ENCODE measurements at regions not wholly inside any gene's neighbourhood (a gene's known extent, or its start where the extent isn't known, plus 50 kb on each side); places are given as distances from the start of the nearest gene placed in this dataset.

DNA sequence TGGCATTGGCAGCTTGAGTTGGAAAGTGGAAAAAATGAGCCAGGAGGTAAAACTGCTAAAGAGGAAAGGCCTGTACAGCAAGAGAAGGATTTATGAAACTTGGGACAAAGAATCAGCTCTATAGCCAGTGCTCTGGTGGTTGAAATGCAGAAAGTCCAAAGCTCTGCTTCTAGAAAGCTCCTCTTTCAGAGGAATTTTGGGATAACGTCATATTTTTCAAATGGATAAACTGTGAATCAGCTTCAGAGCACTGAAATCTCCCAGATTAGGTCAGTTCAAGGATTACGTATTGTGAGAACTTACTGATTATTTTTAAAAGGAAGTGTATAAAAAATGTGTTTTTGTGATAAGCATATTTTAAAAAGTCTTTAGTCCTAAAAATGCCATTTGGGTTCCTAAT lies 203.1 kb upstream of the CNOT2 start:
- no peak for TF ChIP-seq EZH2 (IDR thresholded peaks at IDR 0.05; ENCODE audit: borderline replicate concordance, low read length)
- no peak for TF ChIP-seq CTCF (conservative IDR thresholded peaks at IDR 0.05 in 1 of 2, IDR thresholded peaks at IDR 0.05 in 1 of 2; ENCODE audit: extremely low read depth in 1 of 2, insufficient read depth in 1 of 2, low read depth in 1 of 2, low read length in 2 of 2)
